ENCODE measurements at regions not wholly inside any gene's neighbourhood (a gene's known extent, or its start where the extent isn't known, plus 50 kb on each side); places are given as distances from the start of the nearest gene placed in this dataset.

DNA sequence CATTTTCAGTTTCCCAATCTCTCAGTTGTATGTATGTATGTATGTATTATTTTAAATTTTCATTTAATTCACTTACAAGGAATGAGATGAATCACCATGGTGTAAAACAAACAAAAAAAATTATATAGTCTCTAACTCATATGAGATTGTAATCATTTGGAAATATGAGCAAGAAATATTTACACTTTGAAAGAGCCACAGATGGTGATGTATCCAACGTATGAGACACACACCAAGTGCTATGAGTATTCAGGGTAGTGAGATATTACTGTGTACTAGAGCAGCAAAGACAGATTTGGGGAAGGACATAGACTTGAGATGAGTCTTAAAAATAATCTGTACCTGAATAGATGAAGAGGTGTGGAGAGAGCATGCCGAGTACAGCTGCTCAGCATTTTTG lies 1154.4 kb downstream of the RAPGEF2 start:
- TF ChIP-seq, protein P1, sequence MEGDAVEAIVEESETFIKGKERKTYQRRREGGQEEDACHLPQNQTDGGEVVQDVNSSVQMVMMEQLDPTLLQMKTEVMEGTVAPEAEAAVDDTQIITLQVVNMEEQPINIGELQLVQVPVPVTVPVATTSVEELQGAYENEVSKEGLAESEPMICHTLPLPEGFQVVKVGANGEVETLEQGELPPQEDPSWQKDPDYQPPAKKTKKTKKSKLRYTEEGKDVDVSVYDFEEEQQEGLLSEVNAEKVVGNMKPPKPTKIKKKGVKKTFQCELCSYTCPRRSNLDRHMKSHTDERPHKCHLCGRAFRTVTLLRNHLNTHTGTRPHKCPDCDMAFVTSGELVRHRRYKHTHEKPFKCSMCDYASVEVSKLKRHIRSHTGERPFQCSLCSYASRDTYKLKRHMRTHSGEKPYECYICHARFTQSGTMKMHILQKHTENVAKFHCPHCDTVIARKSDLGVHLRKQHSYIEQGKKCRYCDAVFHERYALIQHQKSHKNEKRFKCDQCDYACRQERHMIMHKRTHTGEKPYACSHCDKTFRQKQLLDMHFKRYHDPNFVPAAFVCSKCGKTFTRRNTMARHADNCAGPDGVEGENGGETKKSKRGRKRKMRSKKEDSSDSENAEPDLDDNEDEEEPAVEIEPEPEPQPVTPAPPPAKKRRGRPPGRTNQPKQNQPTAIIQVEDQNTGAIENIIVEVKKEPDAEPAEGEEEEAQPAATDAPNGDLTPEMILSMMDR (IDR thresholded peaks at IDR 0.05; ENCODE audit: low read depth, low read length) = no peak
- DNase-seq (ENCODE audit: extremely low read depth, low read depth) = no peak

DNA sequence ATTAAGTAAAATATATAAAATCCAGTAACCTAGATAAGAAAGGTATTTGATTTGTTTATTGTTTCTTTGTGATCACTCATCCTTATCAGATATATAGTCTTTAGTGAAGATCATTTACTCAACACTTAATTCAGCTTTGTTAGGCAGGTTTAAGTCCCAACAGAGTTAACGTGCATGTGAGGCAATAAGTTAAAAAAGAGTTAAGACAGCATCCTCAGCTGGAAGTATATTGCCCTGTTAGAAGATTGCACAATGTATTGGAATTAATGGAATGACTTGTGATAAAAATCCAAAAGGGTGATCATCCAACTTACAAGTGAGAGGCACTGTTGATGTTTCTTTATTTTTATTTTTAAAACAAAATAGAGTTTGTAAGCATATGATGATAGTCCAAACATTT lies 1162.1 kb downstream of the RAPGEF2 start:
- DNase-seq (ENCODE audit: extremely low read depth, low read depth) = no peak
- TF ChIP-seq, protein P1 (IDR thresholded peaks at IDR 0.05; ENCODE audit: low read depth, low read length) = no peak

DNA sequence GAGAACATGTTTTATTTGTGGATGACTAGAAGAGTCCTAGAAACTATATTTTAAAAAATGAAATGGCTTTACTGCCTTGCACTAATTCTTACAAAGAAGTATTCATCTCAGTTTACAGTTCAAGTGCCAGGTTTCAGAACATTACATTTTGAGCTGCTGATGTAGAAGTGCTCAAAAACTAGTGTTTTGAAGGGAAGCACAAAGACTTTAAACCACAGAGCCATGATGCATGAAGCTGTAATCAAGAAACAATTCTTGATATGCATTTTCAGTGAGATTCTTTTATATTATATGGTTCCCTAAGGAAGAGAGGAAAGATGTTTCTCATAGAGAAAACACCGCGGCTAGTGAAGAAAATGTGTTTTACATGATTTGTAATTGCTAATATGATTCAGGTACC lies 1163.0 kb downstream of the RAPGEF2 start:
- TF ChIP-seq, protein P1 (IDR thresholded peaks at IDR 0.05; ENCODE audit: low read depth, low read length) = no peak
- no peak for DNase-seq (ENCODE audit: extremely low read depth, low read depth)

DNA sequence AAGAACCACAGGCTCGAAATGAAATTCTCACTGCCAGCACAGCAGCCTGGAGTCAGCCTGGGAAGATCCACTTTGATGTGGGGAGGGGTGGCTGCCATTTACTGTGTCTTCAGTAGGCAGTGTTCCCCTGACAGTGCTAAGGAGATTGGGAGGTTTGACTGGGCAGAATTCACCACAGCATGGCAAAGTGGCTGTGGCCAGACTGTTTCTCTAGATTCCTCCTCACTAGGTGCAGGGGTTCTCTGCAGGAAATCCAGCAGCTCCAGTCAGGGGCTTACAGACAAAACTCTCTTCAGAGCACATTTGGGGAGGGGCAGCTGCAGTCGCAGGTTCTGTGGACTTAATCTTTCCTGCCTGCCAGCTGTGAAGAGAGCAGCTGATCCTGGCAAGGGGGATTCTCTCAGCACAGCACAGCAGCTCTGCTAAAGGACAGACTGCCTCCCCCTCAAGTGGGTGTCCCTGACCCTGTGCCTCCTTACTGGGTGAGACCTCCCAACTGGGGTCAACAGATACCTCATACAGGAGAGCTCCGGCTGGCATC lies 1174.0 kb downstream of the RAPGEF2 start:
- no peak for DNase-seq (ENCODE audit: extremely low read depth, low read depth)
- TF ChIP-seq, protein P1 (IDR thresholded peaks at IDR 0.05; ENCODE audit: low read depth, low read length) = no peak

DNA sequence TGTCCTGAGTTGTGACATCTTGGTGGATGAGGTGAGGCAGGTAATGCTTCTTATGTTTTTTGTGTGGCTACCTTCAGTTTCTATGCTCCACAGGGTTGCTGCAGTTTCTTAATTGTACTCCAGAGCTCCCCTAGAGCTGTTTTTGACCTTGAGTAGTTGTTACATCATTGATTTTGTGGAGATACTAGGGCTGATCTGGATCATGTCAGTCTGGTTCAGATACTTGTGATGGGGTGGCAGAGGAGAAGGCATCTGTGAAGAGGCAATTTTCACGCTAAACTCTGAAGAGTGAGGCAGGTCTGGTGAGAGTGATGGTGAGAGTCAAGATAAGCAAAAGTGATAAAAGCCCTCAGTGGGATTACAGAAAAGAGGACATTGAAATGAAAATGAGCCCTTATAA lies 1180.2 kb downstream of the RAPGEF2 start:
- TF ChIP-seq, protein P1 (IDR thresholded peaks at IDR 0.05; ENCODE audit: low read depth, low read length) = no peak
- DNase-seq (ENCODE audit: extremely low read depth, low read depth) = no peak

DNA sequence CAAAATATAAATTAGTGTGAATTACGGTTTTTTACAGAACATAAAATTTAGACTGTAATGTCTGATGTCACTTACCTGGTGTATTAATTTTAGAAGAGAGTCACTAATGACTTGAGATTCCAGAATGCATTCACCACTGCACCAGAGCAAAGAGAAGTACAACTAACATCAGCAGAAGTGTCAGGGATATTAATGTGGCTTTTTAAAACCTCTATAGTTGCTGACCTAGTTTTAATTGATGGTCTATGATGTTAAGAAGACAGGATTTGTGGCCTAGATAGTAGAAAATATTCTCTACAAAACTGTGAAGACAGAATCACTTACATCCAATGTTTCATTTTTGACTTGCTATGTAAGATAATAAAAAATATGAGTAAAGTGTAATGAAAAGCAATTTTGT lies 1181.6 kb downstream of the RAPGEF2 start:
- DNase-seq (ENCODE audit: extremely low read depth, low read depth) = no peak
- TF ChIP-seq, protein P1 (IDR thresholded peaks at IDR 0.05; ENCODE audit: low read depth, low read length) = no peak

DNA sequence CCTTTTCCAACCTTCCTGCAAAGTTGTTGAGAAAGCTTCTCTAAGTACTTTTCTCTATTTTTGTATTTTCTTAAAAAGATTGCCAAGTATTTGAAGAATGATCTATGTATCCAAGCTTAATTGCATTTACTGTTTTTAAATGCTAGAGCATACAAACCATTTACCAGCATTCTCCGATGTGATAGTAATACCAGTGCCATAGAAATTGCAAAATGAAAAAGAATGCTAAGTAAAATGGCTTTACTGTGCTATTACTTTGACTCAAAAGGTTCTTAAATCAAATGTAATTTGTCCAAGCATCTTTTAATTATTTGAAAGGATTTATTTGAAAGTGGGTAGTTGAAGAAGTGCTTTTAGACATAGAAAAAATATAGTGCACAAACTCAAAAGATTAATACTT lies 1183.2 kb downstream of the RAPGEF2 start:
- no peak for DNase-seq (ENCODE audit: extremely low read depth, low read depth)
- TF ChIP-seq, protein P1 (IDR thresholded peaks at IDR 0.05; ENCODE audit: low read depth, low read length) = no peak

Data from AG09319 (cell line).